ENCODE measurements at regions not wholly inside any gene's neighbourhood (a gene's known extent, or its start where the extent isn't known, plus 50 kb on each side); places are given as distances from the start of the nearest gene placed in this dataset.

GRCh38 chr13:38264363-38265131 is 85.1 kb upstream of the UFM1 start:
- TF ChIP-seq EZH2 (IDR thresholded peaks at IDR 0.05; ENCODE audit: insufficient read depth, poor library complexity, severe bottlenecking) (no peak), EZH2phosphoT487 (IDR thresholded peaks at IDR 0.05; ENCODE audit: insufficient read depth, low read depth) (no peak)

Data from GM23248 (cell line).